Neuronal stem cell (in vitro differentiated cells): ENCODE measurements at regions not wholly inside any gene's neighbourhood (a gene's known extent, or its start where the extent isn't known, plus 50 kb on each side); places are given as distances from the start of the nearest gene placed in this dataset.

Source experiments
- DNase-seq: peaks from one replicate; pipeline ENCODE4 v3.0.0-alpha.2; 2013; ENCODE audit warnings: low spot score
- H2AFZ ChIP-seq: one replicate; pipeline ENCODE4 v1.6.1; 2013; ENCODE audit warnings: mild to moderate bottlenecking, low read length, inconsistent platforms
- H2AK5ac ChIP-seq: 2 replicates; pipeline ENCODE4 v1.6.1; 2013; ENCODE audit warnings: low read depth, mild to moderate bottlenecking, inconsistent platforms, low read length, moderate library complexity, mixed read lengths
- H2BK120ac ChIP-seq: 2 replicates; pipeline ENCODE4 v1.6.1; 2013; ENCODE audit warnings: low read depth, mild to moderate bottlenecking, inconsistent platforms, low read length, moderate library complexity, mixed read lengths
- H2BK12ac ChIP-seq: one replicate; pipeline ENCODE4 v1.6.1; 2013; ENCODE audit warnings: low read length, inconsistent platforms
- H2BK15ac ChIP-seq: 2 replicates; pipeline ENCODE4 v1.6.1; 2013; ENCODE audit warnings: mild to moderate bottlenecking, low read length, inconsistent platforms, mixed read lengths
- H2BK5ac ChIP-seq: one replicate; pipeline ENCODE4 v1.6.1; 2013; ENCODE audit warnings: inconsistent platforms, mild to moderate bottlenecking, low read length, moderate library complexity
- H3K14ac ChIP-seq: one replicate; pipeline ENCODE4 v1.6.1; 2013; ENCODE audit warnings: low read length, inconsistent platforms
- H3K18ac ChIP-seq: 2 replicates; pipeline ENCODE4 v1.6.1; 2013; ENCODE audit warnings: low read length, inconsistent platforms
- H3K23ac ChIP-seq: 2 replicates; pipeline ENCODE4 v1.6.1; 2013; ENCODE audit warnings: low read depth, mild to moderate bottlenecking, mixed read lengths, low read length, inconsistent platforms; ENCODE audit not compliant: poor library complexity
- H3K27ac ChIP-seq: replicated peaks from 3 replicates; pipeline ENCODE4 v1.5.1; 2013; ENCODE audit warnings: low read length, inconsistent platforms
- H3K27me3 ChIP-seq, 3 experiments: 2 replicates each; pipeline ENCODE4 v1.6.1; 2013; ENCODE audit warnings: low read length in 3 of 3, mild to moderate bottlenecking in 2 of 3, inconsistent platforms in 1 of 3, low read depth in 1 of 3, mixed read lengths in 1 of 3, moderate library complexity in 1 of 3; ENCODE audit not compliant: control insufficient read depth in 3 of 3, insufficient read depth in 3 of 3
- H3K36me3 ChIP-seq, 2 donors: replicated peaks in 1 of 2; 2 replicates each; pipeline ENCODE4 v1.6.1; 2013; ENCODE audit warnings: low read length in 2 of 2; ENCODE audit not compliant: control insufficient read depth in 2 of 2, insufficient read depth in 2 of 2
- H3K4ac ChIP-seq: 2 replicates; pipeline ENCODE4 v1.6.1; 2013; ENCODE audit warnings: inconsistent platforms, mild to moderate bottlenecking, low read length, moderate library complexity
- H3K4me1 ChIP-seq, 2 donors: 1 replicate in 1 of 2; 2 replicates in 1 of 2; pipeline ENCODE4 v1.6.1; 2013; ENCODE audit warnings: low read length in 2 of 2, low read depth in 1 of 2; ENCODE audit not compliant: control insufficient read depth in 2 of 2, insufficient read depth in 1 of 2
- H3K4me2 ChIP-seq: one replicate; pipeline ENCODE4 v1.6.1; 2013; ENCODE audit warnings: mild to moderate bottlenecking, low read length, inconsistent platforms; ENCODE audit not compliant: insufficient read depth, poor library complexity, severe bottlenecking
- H3K4me3 ChIP-seq, 2 donors: 2 replicates each; pipeline ENCODE4 v1.5.1; 2013; ENCODE audit warnings: low read length in 2 of 2, mild to moderate bottlenecking in 2 of 2, inconsistent platforms in 1 of 2, moderate library complexity in 1 of 2
- H3K79me1 ChIP-seq: one replicate; pipeline ENCODE4 v1.6.1; 2013; ENCODE audit warnings: low read depth, mild to moderate bottlenecking, inconsistent platforms, low read length, moderate library complexity
- H3K9ac ChIP-seq: one replicate; pipeline ENCODE4 v1.6.1; 2013; ENCODE audit warnings: mild to moderate bottlenecking, low read depth, low read length, inconsistent platforms; ENCODE audit not compliant: poor library complexity
- H3K9me3 ChIP-seq, 2 donors: replicated peaks in 1 of 2; 2 replicates each; pipeline versions ENCODE3 to v1.6.1; 2013; ENCODE audit warnings: low read length in 2 of 2, mild to moderate bottlenecking in 2 of 2, inconsistent platforms in 1 of 2, low read depth in 1 of 2, mixed read lengths in 1 of 2, moderate library complexity in 1 of 2; ENCODE audit not compliant: control insufficient read depth in 2 of 2, insufficient read depth in 1 of 2
- H4K8ac ChIP-seq: one replicate; pipeline ENCODE4 v1.6.1; 2013; ENCODE audit warnings: low read depth, mild to moderate bottlenecking, inconsistent platforms, low read length, moderate library complexity
- H4K91ac ChIP-seq: one replicate; pipeline ENCODE4 v1.6.1; 2013; ENCODE audit warnings: low read length, low read depth, mild to moderate bottlenecking, inconsistent platforms; ENCODE audit not compliant: poor library complexity
- WGBS, 2 donors: extraction: QIAGEN DNeasy Blood & Tissue Kit; methylation state at CpG; one replicate each; pipeline ENCODE4 v1.1.7; 2013; ENCODE audit warnings: missing lambda C conversion rate in 2 of 2, mixed read lengths in 1 of 2; ENCODE audit not compliant: insufficient read length in 2 of 2, insufficient replicate concordance in 1 of 2; ENCODE audit errors: extremely low coverage in 2 of 2; 5-methylcytosine and 5-hydroxymethylcytosine counted together

DNA sequence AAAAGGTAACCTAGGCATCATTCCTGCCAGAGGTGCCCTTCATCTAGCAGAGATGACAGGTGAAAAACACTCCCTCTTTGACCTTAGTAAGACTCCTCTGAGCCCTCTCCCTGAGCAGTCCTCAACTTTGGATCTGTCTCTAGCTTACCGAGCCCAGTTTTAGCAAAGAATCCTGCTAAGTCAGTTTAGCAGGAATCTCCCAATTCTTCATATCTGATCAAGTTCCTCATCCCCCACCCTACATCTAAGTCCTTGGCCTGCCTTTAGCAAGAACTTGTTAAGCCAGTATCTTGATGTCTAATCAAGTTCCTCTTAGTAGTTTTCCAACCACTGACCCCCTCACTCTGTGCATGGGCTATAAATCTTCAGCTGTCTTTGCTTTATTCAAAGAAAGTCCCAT, 235.6 kb downstream of the OMA1 start:
- no peak overlapping the region for H3K4ac ChIP-seq
- no peak overlapping the region for H3K23ac ChIP-seq
- H2BK5ac ChIP-seq: no peak overlapping the region
- no peaks in the 10 kb centered on the region for H3K9me3 ChIP-seq
- H3K27ac ChIP-seq: no peak overlapping the region
- no peak overlapping the region for H4K8ac ChIP-seq
- H2AFZ ChIP-seq: no peak overlapping the region
- no peaks in the 10 kb centered on the region for H3K36me3 ChIP-seq
- H2BK120ac ChIP-seq: no peak overlapping the region
- H3K4me2 ChIP-seq: no peak overlapping the region
- H3K4me3 ChIP-seq: no peak overlapping the region
- no peak overlapping the region for H2AK5ac ChIP-seq
- no peak overlapping the region for H3K9ac ChIP-seq
- H3K4me1 ChIP-seq: peaks cover 5 to 7% of the 10 kb centered on the region in 2 donors
- H2BK15ac ChIP-seq: no peak overlapping the region
- H3K79me1 ChIP-seq: no peaks in the 10 kb centered on the region
- H3K27me3 ChIP-seq: no peaks in the 10 kb centered on the region
- H2BK12ac ChIP-seq: no peak overlapping the region
- WGBS, 2 donors: no CpG with 5 or more reads among the region's 1 CpG
- no peak overlapping the region for H3K18ac ChIP-seq
- DNase-seq: no peak
- H3K14ac ChIP-seq: no peak overlapping the region
- no peak overlapping the region for H4K91ac ChIP-seq

DNA sequence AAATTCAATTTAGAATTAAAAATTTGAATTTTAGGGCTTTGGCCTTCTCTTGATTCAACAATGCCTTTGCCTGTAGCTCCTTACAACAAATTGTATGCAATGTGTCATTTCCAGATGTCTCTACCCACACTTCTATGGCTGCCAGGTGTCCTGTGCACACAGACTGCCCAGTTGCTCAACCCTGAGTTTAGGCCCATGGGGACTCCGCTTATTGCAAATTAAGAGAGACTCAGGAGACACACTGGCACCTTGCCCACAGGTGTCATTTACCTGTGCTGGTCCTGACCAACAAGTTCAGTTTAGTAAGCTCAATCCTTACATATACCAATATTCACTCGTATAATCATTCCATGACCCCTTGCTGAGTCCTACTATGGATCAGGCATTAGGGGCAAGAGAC, 236.1 kb downstream of the OMA1 start:
- Histone ChIP-seq H3K9ac (no peak overlapping the region), H3K79me1 (no peaks in the 10 kb centered on the region), H3K4ac (no peak overlapping the region), H3K9me3 (no peaks in the 10 kb centered on the region), H4K8ac (no peak overlapping the region), H3K4me3 (no peak overlapping the region), H3K4me1 (peaks cover 5 to 7% of the 10 kb centered on the region in 2 donors), H2AFZ (no peak overlapping the region), H2BK5ac (no peak overlapping the region), H2BK15ac (no peak overlapping the region), H3K27me3 (no peaks in the 10 kb centered on the region), H3K14ac (no peak overlapping the region), H3K4me2 (no peak overlapping the region), H3K18ac (no peak overlapping the region), H2BK120ac (no peak overlapping the region), H2AK5ac (no peak overlapping the region), H2BK12ac (no peak overlapping the region), H4K91ac (no peak overlapping the region), H3K23ac (no peak overlapping the region), H3K36me3 (no peaks in the 10 kb centered on the region), H3K27ac (no peak overlapping the region)
- WGBS, 2 donors: no CpG with 5 or more reads among the region's 2 CpGs
- DNase-seq: no peak

DNA sequence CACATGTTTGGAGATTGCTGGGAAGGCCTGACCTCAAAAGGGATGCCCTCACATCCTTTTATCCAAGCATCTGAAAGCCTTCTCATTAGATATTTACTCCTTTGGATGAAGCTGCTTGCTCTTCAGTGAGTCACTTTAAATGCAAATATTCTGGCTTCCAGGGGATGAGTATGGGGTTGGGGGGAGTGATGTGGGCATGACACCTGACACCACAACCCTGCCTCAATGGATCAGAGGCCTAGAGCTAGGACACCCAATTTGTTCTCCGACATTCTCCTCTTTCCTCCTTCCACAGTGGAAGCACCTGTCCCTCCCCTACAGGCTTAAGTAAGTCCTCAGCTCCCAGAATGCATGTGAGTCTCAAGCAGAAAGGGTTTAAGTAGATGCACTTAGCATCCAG, 238.3 kb downstream of the OMA1 start:
- H3K4ac ChIP-seq: no peak overlapping the region
- no peak overlapping the region for H3K14ac ChIP-seq
- no peak overlapping the region for H3K27ac ChIP-seq
- no peak overlapping the region for H2BK5ac ChIP-seq
- H3K27me3 ChIP-seq: no peaks in the 10 kb centered on the region
- no peak overlapping the region for H4K8ac ChIP-seq
- H2AFZ ChIP-seq: no peak overlapping the region
- no peak overlapping the region for H3K4me2 ChIP-seq
- H3K18ac ChIP-seq: no peak overlapping the region
- no peak overlapping the region for H3K9ac ChIP-seq
- H2BK12ac ChIP-seq: no peak overlapping the region
- no peak overlapping the region for H3K4me3 ChIP-seq
- no peaks in the 10 kb centered on the region for H3K9me3 ChIP-seq
- H2BK120ac ChIP-seq: no peak overlapping the region
- no peak overlapping the region for H3K23ac ChIP-seq
- H2AK5ac ChIP-seq: no peak overlapping the region
- DNase-seq: no peak
- H2BK15ac ChIP-seq: no peak overlapping the region
- no peaks in the 10 kb centered on the region for H3K36me3 ChIP-seq
- H3K4me1 ChIP-seq: peaks cover 5 to 7% of the 10 kb centered on the region in 2 donors
- H4K91ac ChIP-seq: no peak overlapping the region
- no CpG with 5 or more reads among the region's 1 CpG for WGBS, 2 donors
- no peaks in the 10 kb centered on the region for H3K79me1 ChIP-seq

DNA sequence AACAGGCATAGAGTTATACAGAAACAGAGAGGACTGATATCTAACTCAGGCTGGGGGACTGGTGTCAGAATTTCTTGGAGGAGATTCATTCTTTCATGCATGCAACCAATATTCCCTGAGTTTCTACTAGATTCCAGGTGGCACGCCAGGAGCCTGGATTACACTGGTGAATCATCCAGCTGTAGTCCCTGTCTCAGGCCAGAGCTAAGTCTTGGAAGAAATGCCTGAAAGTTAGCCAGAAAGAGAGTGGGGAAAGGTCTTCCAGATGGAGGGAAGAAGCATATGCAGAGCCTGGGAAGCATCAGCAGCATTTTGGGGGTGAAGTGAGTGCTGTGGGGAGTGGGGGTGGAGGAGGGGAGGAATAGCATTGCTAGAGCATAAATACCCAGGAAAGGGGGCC, 239.1 kb downstream of the OMA1 start:
- Histone ChIP-seq H3K36me3 (no peaks in the 10 kb centered on the region), H4K91ac (no peak overlapping the region), H3K27me3 (no peaks in the 10 kb centered on the region), H3K4ac (no peak overlapping the region), H2BK12ac (no peak overlapping the region), H2BK120ac (no peak overlapping the region), H3K4me3 (no peak overlapping the region), H3K23ac (no peak overlapping the region), H3K27ac (no peak overlapping the region), H4K8ac (no peak overlapping the region), H3K9ac (no peak overlapping the region), H3K18ac (no peak overlapping the region), H3K4me2 (no peak overlapping the region), H3K9me3 (no peaks in the 10 kb centered on the region), H3K79me1 (no peaks in the 10 kb centered on the region), H2BK15ac (no peak overlapping the region), H3K4me1 (peaks cover 5 to 7% of the 10 kb centered on the region in 2 donors), H2AFZ (no peak overlapping the region), H2AK5ac (no peak overlapping the region), H2BK5ac (no peak overlapping the region), H3K14ac (no peak overlapping the region)
- WGBS, 2 donors: no CpG with 5 or more reads among the region's 1 CpG
- no peak for DNase-seq
